ENCODE measurements at regions not wholly inside any gene's neighbourhood (a gene's known extent, or its start where the extent isn't known, plus 50 kb on each side); places are given as distances from the start of the nearest gene placed in this dataset.

DNA sequence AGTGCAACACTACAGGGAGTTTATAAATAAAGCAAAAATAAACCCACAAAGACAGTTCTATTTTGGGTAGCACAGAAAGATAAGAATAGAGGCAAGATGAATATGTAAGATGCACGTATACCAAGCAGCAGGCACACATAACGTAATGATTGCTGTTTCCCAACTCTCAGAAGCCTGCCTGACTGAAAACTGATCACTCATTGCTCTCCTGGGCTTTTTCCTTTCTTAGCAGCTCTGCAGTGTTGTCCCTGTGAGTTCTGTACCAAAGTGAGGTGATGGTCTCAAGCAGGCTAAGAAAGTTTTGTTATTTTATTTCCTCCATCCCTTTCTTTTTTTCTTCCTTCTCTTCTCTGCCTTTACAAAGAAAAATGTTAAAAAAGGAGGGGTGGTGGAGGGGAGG is 522.0 kb upstream of the MAN1A1 start:
- H3K4me1 ChIP-seq (ENCODE audit: control insufficient read depth in 1 of 2, insufficient read depth in 2 of 2, low read depth in 1 of 2, low read length in 1 of 2) = no peaks in the 10 kb centered on the region
- no peaks in the 10 kb centered on the region for H3K79me2 ChIP-seq (ENCODE audit: insufficient read depth)
- no peaks in the 10 kb centered on the region for H3F3A ChIP-seq (replicated peaks; ENCODE audit: insufficient read depth)
- no peak overlapping the region for H3K9ac ChIP-seq
- H3K4me2 ChIP-seq = no peak overlapping the region
- TF ChIP-seq IRF3 (IDR thresholded peaks at IDR 0.05; ENCODE audit: low read depth, low read length) (no peak), EZH2phosphoT487 (IDR thresholded peaks at IDR 0.05; ENCODE audit: borderline replicate concordance, low read depth) (no peak), RAD21 (IDR thresholded peaks at IDR 0.05; ENCODE audit: low read length) (no peak)
- no peaks in the 10 kb centered on the region for H3K9me3 ChIP-seq
- ChIA-PET CTCF (no interaction called here), POLR2A (no interaction called here)
- no peaks in the 10 kb centered on the region for H3K36me3 ChIP-seq (replicated peaks in 1 of 2; ENCODE audit: control insufficient read depth in 1 of 2, insufficient read depth in 2 of 2, low read length in 1 of 2)
- 45% methylated on average over 2 of the region's 2 CpGs for WGBS (ENCODE audit: low lambda C conversion rate)
- no peaks in the 10 kb centered on the region for H3K9me2 ChIP-seq
- H4K20me1 ChIP-seq (ENCODE audit: insufficient read depth) = no peaks in the 10 kb centered on the region
- DNase-seq = no peak
- H3K27me3 ChIP-seq (ENCODE audit: insufficient read depth) = no peaks in the 10 kb centered on the region
- H3K27ac ChIP-seq (ENCODE audit: low read depth in 2 of 2, low read length in 1 of 2) = no peak overlapping the region
- no peak overlapping the region for H3K4me3 ChIP-seq (ENCODE audit: low read depth in 2 of 2, low read length in 1 of 2)
- no peak overlapping the region for H2AFZ ChIP-seq (ENCODE audit: low read depth)

DNA sequence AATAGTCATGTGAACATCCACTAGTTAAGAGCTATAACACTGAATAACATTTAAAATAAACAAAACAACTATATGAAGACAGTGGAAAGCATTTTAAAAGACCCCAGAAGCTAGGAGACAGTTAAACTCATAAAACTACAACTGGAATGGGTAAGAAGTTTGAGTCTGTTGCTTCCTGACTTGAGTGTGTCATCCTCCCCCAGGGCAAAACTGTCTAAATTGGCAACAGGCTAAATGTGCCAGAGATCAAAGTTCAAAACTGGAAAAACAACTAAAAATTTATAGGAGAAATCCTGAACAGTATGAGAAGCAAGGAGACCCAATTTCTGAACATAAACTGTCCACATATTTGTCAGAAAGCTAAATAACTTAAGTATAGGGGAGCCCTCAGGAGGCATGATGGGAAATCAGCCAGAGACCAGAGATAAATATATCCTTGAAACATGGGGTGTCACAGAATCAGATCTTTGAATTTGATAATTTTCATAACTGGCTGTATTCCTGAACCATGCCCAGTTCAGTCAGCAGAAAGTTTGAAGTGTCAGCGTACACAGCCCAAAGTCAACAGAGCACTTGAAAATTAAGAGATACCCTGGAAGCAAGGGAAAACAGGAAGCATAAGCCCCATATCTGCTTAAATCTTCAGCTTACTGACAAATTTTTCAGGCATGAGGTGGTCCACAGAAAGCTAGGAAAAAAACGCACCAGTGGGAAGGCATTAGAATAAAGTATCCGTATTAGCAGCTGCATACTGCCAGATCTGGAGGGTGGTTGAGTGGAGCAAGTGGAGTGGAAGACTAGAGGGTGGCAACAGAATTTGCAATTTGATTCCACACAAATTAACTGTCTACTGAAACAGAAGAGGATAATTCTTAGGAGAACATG is 516.1 kb upstream of the MAN1A1 start:
- H3K27me3 ChIP-seq (ENCODE audit: insufficient read depth) = no peaks in the 10 kb centered on the region
- no peaks in the 10 kb centered on the region for H4K20me1 ChIP-seq (ENCODE audit: insufficient read depth)
- H3K9ac ChIP-seq = no peak overlapping the region
- H3K27ac ChIP-seq (ENCODE audit: low read depth in 2 of 2, low read length in 1 of 2) = no peak overlapping the region
- H3K4me3 ChIP-seq (ENCODE audit: low read depth in 2 of 2, low read length in 1 of 2) = no peak overlapping the region
- no peaks in the 10 kb centered on the region for H3F3A ChIP-seq (replicated peaks; ENCODE audit: insufficient read depth)
- ChIA-PET CTCF (no interaction called here), POLR2A (no interaction called here)
- no peak overlapping the region for H2AFZ ChIP-seq (ENCODE audit: low read depth)
- H3K9me3 ChIP-seq = no peaks in the 10 kb centered on the region
- WGBS (ENCODE audit: low lambda C conversion rate) = 42% methylated on average over 3 of the region's 3 CpGs
- H3K79me2 ChIP-seq (ENCODE audit: insufficient read depth) = no peaks in the 10 kb centered on the region
- no peak overlapping the region for H3K4me2 ChIP-seq
- H3K36me3 ChIP-seq (replicated peaks in 1 of 2; ENCODE audit: control insufficient read depth in 1 of 2, insufficient read depth in 2 of 2, low read length in 1 of 2) = no peaks in the 10 kb centered on the region
- no peaks in the 10 kb centered on the region for H3K4me1 ChIP-seq (ENCODE audit: control insufficient read depth in 1 of 2, insufficient read depth in 2 of 2, low read depth in 1 of 2, low read length in 1 of 2)
- TF ChIP-seq, protein P1, sequence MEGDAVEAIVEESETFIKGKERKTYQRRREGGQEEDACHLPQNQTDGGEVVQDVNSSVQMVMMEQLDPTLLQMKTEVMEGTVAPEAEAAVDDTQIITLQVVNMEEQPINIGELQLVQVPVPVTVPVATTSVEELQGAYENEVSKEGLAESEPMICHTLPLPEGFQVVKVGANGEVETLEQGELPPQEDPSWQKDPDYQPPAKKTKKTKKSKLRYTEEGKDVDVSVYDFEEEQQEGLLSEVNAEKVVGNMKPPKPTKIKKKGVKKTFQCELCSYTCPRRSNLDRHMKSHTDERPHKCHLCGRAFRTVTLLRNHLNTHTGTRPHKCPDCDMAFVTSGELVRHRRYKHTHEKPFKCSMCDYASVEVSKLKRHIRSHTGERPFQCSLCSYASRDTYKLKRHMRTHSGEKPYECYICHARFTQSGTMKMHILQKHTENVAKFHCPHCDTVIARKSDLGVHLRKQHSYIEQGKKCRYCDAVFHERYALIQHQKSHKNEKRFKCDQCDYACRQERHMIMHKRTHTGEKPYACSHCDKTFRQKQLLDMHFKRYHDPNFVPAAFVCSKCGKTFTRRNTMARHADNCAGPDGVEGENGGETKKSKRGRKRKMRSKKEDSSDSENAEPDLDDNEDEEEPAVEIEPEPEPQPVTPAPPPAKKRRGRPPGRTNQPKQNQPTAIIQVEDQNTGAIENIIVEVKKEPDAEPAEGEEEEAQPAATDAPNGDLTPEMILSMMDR (IDR thresholded peaks at IDR 0.05) = no peak
- TF ChIP-seq, protein P2, sequence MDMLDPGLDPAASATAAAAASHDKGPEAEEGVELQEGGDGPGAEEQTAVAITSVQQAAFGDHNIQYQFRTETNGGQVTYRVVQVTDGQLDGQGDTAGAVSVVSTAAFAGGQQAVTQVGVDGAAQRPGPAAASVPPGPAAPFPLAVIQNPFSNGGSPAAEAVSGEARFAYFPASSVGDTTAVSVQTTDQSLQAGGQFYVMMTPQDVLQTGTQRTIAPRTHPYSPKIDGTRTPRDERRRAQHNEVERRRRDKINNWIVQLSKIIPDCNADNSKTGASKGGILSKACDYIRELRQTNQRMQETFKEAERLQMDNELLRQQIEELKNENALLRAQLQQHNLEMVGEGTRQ (IDR thresholded peaks at IDR 0.05; ENCODE audit: borderline replicate concordance, low read depth, low read length) = no peak
- TF ChIP-seq REST (IDR thresholded peaks at IDR 0.05; ENCODE audit: low read depth, low read length) (no peak), EP300 (IDR thresholded peaks at IDR 0.05; ENCODE audit: borderline replicate concordance in 1 of 2, low read depth in 1 of 2, low read length in 1 of 2) (no peak), SMC3 (IDR thresholded peaks at IDR 0.05; ENCODE audit: low read depth, low read length) (no peak), IRF3 (IDR thresholded peaks at IDR 0.05; ENCODE audit: low read depth, low read length) (no peak)
- TF ChIP-seq, protein P3, sequence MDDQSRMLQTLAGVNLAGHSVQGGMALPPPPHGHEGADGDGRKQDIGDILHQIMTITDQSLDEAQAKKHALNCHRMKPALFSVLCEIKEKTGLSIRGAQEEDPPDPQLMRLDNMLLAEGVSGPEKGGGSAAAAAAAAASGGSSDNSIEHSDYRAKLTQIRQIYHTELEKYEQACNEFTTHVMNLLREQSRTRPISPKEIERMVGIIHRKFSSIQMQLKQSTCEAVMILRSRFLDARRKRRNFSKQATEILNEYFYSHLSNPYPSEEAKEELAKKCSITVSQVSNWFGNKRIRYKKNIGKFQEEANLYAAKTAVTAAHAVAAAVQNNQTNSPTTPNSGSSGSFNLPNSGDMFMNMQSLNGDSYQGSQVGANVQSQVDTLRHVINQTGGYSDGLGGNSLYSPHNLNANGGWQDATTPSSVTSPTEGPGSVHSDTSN (IDR thresholded peaks at IDR 0.05) = no peak
- DNase-seq = no peak
- H3K9me2 ChIP-seq = no peaks in the 10 kb centered on the region
